RPMI7951 (cell line): ENCODE measurements at regions not wholly inside any gene's neighbourhood (a gene's known extent, or its start where the extent isn't known, plus 50 kb on each side); places are given as distances from the start of the nearest gene placed in this dataset.

Experiments
- DNase-seq: peaks from one replicate; pipeline ENCODE4 v3.0.0-alpha.2; 2012; ENCODE audit warnings: low read depth

DNA sequence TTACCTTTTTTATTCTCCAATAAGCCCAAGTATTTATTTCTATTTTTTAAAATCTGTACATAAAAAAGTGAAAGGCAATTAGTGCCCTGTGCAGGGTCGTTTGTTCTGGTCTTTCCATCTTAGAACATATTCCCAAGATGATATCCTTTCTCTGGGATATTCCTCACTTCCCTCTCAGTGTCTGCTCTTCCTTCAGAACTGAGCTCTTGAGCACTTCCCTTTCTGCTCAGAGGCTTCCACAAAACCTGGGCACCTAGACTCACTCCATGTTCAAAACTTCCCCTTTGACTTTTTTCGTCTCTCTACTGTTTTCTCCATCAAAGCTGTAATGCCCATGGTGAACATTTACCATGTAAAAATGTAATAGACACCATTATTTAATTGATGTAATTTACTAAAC lies 296.5 kb upstream of the TCF4 start:
- DNase-seq, result no peak

DNA sequence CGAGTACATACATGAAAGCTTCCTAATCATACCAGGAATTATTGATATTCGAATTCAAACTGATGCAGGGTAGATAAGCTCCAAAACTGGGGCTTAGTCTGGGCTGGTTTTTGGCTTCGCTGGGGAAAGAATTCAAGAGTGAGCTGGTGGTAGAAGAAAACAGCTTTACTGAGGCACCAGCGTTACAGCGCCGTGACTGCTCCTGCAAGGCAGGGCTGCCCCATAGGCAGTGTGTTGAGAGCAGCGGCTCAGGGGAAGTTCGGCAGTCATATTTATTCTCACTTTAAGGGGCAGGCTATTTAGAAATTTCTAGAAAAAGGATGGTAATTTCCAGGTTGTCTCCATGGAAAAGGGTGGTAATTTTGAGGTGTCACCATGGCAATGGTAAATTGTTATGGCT lies 292.6 kb upstream of the TCF4 start:
- no peak for DNase-seq

DNA sequence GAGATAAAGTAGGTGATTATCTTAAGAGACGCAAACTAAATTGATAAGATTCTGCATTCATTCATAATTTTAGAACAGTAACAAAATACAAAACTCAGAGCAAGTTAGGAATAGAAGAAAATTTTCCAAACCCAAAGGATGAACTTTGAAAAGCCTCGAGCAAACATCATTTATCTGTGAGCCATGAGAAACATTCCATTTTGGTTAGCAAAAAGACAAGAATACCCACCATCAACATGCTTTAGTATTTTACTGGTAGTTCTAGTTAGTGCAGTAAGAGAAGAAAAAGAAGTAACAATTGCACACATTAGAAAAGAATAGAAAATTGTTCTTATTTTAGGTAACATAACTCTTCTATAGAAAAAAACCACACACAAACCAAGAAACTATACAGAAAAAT lies 291.3 kb upstream of the TCF4 start:
- DNase-seq, result no peak

DNA sequence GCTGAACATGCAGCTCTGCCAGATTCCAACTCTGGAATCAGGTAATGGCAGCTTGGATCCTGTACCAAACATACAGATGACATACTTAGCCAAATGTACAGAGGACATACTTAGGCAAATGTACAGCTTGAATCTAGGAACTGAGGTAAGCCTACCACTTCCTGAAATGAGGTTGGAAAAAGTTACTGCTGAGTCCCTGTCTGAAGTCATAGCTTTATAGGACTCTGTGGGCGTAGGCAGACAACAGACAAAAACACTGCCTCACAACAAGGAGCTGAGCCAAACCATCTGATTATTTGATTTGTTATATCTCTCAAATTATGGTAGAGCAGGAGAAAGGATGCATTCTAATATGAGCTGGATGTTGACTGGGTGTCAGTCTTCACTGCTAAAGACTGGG lies 290.2 kb upstream of the TCF4 start:
- no peak for DNase-seq

DNA sequence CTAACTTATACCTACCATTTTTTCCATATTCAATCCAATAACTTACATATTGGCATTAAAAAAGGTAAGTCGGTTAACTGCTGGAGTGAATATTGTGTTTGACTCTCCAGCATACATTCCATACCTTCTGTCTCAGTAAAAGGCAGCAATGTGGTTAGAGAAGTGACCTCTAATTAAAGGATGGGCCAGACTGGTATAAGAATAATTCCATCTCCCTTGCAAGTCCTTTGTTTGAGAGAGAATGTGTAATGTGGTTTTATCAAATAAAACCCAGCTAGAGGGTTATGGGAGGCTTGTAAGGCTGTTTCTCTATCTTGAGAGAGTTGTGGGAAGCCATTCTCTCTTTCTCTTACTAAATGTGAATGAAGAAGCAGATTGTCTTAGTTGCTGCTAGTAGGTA lies 289.3 kb upstream of the TCF4 start:
- no peak for DNase-seq

DNA sequence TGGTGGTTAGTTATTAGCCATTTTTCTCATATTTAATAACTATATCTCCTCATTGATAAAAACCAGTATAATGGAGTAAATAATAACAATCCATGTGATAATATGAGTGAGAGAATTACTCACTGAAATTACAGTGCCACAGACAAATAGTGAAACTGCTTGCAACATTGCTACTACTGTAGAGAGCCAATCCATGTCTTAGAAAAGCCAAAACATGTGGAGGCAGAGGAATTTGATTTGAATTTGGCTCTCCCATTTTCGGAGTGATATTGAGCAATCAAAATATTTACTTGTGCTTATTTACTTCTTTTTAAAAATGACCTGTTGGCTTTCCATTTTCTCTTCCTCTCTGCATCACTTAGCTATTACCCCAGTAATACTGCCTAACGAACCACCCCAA lies 288.3 kb upstream of the TCF4 start:
- DNase-seq, result no peak

DNA sequence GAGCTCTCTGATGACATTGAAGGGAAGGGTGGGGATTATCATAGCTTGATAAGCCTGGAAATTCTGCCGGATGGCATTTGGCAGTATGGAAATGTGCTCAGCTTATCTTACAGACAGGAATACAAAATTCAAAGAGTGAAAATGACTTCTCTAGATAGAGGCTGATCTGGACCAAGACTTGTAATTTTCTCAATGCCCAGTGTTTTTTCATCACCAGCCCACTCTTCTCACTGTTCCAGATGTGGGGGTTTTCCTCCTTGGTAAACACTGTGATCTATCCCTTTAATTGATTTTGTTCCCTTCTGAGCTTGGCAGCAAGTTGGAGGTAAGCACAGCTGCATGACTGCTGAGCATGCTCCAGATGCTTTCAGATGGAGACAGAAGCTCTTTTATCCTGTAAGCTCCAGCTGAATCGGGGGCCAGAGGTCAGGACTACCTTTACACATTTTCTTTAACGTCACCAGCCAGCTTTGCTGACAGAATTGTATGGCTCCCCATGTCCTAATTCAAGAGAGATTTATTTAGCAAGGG lies 287.4 kb upstream of the TCF4 start:
- no peak for DNase-seq

DNA sequence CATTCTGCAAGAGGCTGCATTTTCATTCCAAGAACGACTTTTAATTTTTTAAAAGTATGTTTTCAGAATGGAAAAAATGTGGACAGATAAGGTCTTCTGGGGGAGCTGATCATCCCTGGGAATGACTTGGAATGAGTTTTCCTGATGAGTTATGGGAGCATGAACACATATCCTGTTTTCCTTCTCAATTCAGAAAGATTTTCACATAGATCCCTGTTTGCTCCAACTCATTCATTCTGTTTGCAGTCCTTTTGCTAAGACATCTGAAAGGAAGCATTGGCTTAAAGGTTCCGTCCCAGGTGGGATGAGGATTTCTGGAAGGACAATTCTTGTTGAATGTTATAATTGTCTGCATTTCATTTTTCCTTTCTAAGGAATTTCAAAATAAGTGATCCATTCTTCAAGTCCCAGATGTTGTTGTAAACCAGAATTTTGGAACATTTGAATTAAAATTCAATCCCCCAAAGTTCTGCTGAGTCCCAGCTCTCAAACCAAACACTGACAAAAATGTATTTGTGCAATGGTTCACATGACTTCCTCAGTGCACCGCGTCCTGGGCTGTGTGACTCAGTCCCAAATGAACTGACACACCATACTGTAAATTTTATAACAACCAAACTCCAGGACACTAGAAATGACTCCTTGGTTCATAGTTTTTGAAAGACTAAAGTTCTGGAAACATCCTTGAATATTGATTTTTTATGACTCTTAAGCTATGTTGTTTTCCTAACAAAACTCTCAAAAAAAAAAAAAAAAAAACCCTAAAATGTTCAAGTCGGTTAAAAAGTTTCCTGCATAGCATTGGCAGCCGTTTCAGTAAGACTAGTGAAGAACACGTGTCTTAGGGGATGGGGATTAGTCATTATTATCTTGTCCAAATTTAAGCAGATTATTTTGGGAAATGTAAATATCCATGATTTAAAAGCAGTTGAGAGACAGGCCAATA lies 281.8 kb upstream of the TCF4 start:
- no peak for DNase-seq

DNA sequence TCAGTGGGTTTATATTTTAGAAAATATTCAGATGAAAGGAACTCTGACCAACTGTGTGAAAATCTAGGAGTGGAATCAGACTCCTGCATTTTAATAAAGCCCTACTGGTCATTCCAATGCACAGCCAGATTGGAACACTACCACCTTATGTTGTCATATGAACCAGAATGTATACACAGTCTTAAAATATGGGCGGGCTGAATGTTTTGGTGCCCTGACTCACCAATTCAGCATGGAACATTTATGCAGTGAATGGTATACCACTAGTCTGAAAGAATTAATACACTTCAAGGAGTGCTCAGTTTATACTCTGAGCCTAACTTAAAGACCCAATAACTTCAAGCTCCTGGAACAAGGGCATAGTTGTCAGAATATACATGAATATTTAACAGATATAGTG lies 280.9 kb upstream of the TCF4 start:
- DNase-seq, result peak; percentile 54

DNA sequence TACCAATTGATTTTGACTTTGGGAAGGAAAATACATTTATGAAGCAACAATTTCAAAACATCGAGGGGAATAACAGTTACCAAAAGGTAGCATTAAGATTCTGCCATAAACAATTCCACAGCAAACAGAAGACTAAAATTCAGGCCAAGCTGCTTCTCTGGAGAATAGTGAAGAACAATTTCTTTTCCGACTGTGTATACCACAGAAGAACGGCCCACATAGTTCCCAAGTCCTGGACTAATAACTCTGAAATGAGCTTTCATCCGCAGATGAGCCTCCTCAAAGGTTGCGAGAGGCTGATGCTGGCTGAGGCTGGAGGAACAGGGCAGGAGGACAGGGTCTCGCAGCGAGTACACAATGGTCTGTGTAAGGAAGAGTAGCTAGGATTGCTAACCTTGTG lies 278.9 kb upstream of the TCF4 start:
- no peak for DNase-seq

DNA sequence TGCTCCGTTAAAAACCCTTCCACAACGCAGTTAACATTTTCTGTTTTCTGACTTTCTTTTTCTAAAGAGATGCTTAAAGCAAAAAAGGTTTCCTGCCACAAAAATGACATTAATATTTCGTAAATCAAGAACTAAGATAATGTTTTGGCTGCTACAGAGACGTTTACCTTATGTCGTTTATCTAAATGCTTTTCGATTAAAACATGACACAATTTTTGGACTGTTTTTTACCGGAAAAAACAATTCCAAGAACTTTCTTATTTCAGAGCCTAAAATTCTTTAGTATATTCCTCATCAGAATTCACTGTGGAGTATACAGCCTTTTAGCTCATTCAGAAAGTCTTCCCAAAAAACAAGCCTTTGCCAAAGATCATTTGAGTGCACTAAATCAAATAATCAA lies 278.0 kb upstream of the TCF4 start:
- DNase-seq, result no peak

DNA sequence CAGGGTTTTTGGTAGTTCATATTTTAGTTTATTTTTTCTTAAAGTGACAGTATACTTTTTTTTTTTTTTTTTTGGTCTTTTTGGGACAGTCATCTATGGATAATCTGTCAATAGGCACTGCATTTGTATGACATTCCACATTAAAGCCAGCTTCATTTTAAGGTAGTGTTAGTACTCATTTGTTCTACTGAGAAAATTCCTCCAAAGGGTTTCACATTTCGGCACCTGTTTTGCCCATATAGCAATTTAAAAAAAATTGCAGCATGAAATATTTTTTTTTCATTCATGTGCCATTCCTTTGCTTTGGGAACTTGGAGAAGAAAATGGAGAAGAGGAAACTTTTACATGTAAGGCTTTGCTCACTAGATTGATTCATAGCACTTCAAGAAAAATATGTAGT lies 276.3 kb upstream of the TCF4 start:
- DNase-seq, result no peak

DNA sequence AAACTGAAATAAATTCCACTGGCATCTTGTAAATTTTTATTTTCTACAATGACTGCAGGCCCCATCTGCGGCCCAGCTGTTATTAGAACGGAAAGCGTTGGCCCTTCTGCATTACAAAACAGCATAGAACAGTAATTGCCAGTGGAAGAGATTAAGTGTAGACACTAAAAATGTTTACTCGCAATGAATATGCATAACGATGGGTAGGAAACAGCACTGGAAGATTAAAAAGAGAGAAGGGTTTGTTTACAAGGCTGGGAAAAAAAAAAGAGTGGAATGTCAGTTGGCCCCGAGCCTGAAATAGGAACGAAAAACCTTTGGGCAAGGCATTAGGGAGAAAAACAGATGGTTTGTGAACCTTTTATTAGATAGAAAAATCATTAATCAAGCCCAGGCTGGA lies 275.9 kb upstream of the TCF4 start:
- DNase-seq, result peak; percentile 65

DNA sequence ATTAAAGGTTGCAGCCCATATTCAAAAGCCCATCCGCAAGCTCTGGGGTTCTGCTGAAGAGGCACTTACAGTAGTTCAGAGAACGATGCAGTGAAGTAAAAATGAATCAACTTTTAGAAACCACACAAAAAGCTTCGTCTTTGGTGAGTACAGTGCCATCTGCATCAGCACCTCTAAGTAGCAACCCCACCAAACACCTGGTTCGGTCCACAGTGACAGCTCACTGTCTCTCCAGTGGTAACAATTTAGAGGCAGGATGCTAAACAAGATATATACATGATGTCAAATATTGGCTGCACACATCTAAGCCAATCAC lies 275.4 kb upstream of the TCF4 start:
- no peak for DNase-seq

DNA sequence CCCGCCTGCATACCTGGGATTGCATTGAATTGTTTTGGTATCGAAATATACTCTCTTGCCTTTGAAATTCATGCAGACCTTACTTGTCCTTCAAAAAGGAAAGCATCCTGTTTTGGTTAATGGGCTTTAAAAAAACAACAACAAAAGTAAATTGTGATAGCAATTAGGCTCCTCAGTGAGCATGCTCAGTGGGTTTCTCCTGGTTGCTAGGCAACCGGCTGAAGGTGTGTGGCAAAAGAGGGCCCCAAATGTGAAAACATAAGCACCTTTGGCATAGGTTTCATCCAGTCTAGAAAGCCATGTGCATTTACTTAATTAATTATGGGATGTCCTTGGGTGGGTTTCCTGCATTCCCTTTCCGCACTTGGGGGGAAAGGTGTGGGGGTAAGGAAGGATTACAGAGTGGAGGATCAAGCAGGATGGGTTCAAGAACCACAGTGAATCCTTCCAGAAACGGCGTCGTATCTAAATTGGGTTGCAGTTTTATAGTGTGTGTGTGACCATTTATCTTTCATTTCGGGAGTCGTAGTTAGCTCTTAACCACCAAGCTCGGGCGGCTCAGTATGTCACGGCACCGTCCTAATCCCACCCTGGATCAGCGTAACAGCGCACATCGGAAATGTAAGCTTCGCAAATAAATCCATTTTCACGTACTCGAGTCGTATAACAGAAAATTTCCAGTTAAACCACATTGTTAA lies 274.9 kb upstream of the TCF4 start:
- no peak for DNase-seq

DNA sequence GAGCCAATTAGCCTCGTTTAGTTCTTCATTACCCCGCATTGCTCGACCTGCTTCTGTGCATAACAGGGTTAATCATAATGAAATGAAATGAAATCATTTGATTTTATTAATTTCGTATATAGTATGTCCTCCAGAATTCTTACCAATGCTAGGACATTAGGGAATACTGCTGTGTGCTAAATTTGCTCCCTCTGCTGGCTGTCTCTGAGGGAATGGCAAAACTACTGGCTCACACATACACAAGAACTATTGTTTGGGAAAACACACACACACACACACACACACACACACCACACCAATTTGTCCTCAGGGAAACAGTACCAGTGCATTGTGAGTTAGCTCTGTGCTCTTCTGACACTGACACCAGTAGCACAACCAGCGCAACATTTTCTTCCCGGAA lies 273.3 kb upstream of the TCF4 start:
- peak; percentile 69 for DNase-seq

DNA sequence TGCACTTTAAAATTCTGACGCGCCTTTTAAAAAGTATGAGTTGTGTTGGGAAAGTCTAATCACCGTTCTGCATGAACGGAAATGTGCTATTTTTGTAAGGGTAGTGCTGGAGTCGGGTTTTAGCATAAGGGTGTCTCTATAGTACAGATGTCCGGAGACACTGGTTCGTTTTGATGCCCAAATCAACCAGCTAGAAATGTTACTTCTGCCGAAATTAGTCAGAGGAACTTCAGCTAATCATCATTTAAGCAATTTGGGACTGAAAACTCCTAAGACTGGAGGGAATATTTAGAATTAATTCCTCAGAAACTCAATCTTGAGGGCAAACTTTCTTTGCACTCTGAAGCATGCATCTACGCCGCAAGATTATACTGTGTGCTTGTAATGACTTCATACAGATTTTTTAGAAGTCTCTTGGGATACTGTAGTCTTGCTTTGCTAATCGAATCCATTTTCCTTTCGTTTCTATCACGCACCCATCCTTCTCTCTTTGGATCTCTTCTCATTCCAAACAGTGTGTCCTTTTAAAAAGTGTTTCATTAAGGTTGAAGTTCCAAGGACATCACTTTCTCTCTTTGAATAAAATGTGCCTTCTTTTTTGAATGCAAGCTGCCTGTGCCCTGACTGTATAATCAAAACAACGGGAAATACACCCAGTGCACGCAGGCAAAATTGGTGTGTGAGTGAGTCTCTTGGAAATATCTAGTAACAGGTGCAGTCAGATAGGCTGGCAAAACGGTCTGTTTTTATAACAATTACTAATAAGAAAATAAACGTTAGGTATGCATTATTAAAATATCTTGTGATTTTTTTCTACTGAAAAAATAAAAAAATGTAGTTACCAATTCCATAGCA lies 270.9 kb upstream of the TCF4 start:
- DNase-seq, result no peak

DNA sequence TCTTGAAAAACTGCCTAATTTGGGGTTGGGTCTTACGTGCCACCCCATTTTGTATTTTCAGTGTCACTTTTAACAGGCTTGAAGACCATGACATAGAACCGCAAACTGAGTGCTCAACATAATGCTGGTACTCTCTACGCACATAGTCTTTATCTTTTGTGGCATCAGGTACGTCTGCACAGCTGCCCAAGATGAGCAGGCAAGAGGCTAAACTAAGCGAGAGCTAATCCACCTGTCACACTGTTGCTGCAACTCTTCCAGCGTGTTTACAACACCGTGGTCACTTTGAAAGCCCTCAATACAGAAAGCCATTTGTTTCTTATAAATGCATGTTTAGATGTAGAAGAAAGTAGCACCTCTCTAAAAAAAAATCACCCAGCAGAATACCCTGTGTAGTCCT lies 270.0 kb upstream of the TCF4 start:
- DNase-seq, result no peak

DNA sequence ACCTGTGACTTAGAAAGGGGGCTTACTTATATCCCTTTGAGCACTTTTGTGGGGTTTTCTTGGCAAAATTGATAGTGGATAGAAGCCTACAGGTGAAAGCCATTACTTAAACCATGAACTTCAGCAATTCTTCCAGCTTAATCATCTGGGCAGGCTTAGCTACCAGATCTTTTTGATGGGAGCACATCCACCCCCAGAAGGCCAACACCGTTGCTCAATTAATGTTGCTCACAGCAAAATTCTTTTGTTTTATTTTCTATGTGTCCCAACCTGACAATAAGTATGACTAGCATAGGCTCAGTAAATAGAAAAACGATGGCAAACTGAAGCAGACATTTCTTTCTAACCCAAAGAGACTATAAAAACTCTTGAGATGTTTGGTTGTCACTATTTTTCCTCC lies 269.4 kb upstream of the TCF4 start:
- no peak for DNase-seq

DNA sequence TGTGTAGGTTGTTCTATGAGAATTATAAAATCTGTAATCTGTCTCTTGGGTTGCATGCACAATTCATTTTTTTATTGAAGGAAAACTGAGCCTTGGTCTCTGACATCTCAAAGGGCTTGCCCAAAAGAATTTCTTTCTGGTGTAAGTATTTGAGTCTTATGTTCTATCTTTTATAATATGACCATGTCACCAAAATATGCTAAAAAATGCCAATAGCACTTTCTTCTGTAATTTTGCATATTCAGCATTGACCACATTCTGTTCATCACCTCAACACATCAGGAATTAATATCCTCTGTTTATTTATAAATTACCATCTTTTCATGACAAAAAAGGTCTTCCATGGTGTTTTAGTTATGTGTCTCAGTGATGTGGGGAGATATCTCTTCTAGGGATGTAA lies 268.7 kb upstream of the TCF4 start:
- no peak for DNase-seq

DNA sequence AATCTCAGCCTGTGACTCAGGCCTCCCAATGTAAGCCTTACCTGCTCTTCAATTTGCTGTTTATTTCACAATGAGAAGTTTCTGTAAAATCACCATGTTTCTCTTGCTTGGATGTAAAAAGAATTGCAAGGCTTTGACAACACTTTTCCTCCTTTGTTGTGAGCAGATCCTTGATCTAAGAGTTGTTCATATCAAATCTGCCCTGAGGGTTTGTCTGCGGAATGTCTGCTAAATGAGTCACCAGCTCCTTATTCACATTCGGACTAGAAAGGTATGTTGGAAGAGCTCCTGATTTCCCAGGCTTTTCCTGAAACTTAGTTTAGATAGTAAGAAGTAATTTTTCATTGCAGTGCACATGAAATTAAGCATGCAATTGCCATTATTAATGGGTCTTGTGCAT lies 268.2 kb upstream of the TCF4 start:
- peak; percentile 97 for DNase-seq

DNA sequence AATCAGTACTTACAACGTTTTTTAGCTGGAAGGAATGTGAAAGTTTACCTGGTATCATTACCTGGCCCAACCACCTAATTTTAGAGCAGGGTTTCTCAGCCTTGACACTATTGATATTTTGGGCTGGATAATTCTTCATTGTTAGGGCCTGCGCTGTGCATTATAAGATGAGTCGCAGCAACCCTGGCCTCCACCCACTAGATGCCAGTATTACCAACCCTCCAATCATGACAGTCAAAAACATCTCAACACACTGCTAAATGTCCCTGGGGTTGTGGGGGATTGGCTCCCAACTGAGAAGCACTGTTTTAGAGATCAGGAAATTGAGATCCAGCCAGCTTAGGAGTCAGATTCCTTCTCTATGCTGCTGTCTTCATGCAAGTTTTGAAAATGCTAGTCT lies 265.3 kb upstream of the TCF4 start:
- no peak for DNase-seq
